Stimulated activated CD8-positive, alpha-beta memory T cell treated with anti-CD3 and anti-CD28 coated beads, Interleukin-7, amount 100 ng/mL, for 48 hours (primary cell): ENCODE measurements at regions not wholly inside any gene's neighbourhood (a gene's known extent, or its start where the extent isn't known, plus 50 kb on each side); places are given as distances from the start of the nearest gene placed in this dataset.

Source experiments
- DNase-seq, 2 donors: peaks; one replicate each; pipeline ENCODE4 v3.0.0-alpha.2; 2020; ENCODE audit warnings: low read depth in 1 of 2; ENCODE audit errors: extremely low read depth in 1 of 2

DNA sequence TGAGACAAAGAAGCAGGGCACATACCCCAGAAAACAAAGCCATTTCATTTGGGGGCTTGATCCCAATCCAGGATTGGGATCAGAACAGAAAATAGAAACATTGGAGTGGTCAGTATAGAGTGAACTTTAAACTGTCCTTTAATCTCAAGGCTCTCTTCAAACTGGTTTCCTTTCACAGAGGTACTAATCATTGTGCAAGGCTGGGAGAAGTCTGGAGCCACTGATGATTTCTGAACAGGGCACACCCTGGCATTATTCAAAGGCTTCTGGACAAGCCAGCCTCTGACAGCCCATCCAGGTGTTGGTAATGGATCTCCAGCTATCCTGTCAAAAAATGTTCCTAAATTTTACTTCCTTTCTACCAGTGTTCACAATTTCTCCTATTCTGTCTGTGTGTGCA, 244.5 kb downstream of the DDX3Y start:
- DNase-seq: no peak

DNA sequence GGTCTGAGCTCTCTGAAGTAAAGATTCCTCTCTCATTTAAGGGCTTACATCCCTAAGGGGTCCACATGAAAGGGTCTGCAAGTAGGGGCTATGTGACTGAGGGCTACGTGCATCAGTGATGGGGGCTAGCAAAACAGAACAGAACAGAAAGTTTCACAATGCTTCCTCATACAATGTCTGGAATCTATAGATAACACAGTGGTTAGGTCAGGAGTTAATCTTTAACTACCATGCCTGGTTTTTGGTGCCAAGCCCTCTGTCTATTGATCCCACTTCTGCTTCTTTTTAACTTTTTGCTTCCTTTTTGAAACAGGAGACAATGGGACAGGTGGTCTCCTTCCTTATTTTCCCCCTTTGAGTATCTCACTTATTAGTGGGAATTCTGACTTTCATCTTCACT, 263.0 kb downstream of the DDX3Y start:
- no peak for DNase-seq

DNA sequence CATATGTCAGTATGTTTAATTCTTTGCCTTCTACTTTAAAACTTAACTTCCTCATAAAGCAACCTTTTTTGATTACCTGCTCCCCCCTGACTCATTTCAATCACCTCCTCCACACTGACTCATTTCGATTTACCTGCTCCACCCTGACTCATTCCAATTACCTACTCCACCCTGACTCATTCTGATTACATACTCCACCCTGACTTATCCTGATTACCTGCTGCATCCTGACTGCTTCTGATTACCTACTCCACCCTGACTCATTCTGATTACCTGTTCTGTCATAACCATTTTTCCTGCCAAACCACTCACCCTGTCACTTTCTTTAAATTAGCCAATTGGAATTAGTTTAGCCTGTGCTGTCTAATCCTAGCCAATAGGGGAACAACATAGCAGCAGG, 263.6 kb downstream of the DDX3Y start:
- DNase-seq: no peak
